ENCODE measurements at regions not wholly inside any gene's neighbourhood (a gene's known extent, or its start where the extent isn't known, plus 50 kb on each side); places are given as distances from the start of the nearest gene placed in this dataset.

DNA sequence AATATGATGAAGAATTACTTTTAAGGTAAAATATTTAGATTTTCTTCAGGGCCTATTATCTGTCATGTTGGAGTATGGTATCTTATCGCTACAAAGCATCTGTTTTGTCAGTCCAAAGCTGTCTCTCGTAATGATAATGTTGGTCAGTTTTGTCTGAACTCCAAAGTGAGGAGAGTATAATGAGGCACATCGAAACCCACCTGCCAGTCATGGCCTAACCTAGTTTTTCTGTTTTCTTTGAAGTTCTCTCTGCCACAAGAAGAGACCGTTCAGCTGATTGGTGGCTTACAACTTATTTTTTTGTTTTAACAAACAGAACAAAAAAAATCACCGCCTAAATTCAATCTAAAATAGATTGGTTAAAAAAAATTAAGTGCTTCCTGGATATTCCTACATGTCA lies 1387.9 kb downstream of the RPIA start:
- TF ChIP-seq RARB (CRISPR knock-in tag; IDR thresholded peaks at IDR 0.05) (no peak), ZFP30 (CRISPR knock-in tag; IDR thresholded peaks at IDR 0.05) (no peak), ZNF8 (CRISPR knock-in tag; IDR thresholded peaks at IDR 0.05) (no peak), CSDC2 (CRISPR knock-in tag; IDR thresholded peaks at IDR 0.05) (no peak), TCF4 (CRISPR knock-in tag; IDR thresholded peaks at IDR 0.05; ENCODE audit: borderline replicate concordance) (no peak), OSR1 (CRISPR knock-in tag; IDR thresholded peaks at IDR 0.05) (no peak), ZC3H10 (CRISPR knock-in tag; IDR thresholded peaks at IDR 0.05) (no peak), ISL1 (CRISPR knock-in tag; IDR thresholded peaks at IDR 0.05) (no peak)
- TF ChIP-seq, protein P1, sequence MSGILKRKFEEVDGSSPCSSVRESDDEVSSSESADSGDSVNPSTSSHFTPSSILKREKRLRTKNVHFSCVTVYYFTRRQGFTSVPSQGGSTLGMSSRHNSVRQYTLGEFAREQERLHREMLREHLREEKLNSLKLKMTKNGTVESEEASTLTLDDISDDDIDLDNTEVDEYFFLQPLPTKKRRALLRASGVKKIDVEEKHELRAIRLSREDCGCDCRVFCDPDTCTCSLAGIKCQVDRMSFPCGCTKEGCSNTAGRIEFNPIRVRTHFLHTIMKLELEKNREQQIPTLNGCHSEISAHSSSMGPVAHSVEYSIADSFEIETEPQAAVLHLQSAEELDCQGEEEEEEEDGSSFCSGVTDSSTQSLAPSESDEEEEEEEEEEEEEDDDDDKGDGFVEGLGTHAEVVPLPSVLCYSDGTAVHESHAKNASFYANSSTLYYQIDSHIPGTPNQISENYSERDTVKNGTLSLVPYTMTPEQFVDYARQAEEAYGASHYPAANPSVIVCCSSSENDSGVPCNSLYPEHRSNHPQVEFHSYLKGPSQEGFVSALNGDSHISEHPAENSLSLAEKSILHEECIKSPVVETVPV (CRISPR knock-in tag; IDR thresholded peaks at IDR 0.05), result no peak
- TF ChIP-seq, protein P2, sequence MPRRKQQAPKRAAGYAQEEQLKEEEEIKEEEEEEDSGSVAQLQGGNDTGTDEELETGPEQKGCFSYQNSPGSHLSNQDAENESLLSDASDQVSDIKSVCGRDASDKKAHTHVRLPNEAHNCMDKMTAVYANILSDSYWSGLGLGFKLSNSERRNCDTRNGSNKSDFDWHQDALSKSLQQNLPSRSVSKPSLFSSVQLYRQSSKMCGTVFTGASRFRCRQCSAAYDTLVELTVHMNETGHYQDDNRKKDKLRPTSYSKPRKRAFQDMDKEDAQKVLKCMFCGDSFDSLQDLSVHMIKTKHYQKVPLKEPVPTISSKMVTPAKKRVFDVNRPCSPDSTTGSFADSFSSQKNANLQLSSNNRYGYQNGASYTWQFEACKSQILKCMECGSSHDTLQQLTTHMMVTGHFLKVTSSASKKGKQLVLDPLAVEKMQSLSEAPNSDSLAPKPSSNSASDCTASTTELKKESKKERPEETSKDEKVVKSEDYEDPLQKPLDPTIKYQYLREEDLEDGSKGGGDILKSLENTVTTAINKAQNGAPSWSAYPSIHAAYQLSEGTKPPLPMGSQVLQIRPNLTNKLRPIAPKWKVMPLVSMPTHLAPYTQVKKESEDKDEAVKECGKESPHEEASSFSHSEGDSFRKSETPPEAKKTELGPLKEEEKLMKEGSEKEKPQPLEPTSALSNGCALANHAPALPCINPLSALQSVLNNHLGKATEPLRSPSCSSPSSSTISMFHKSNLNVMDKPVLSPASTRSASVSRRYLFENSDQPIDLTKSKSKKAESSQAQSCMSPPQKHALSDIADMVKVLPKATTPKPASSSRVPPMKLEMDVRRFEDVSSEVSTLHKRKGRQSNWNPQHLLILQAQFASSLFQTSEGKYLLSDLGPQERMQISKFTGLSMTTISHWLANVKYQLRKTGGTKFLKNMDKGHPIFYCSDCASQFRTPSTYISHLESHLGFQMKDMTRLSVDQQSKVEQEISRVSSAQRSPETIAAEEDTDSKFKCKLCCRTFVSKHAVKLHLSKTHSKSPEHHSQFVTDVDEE (CRISPR knock-in tag; IDR thresholded peaks at IDR 0.05), result no peak
- TF ChIP-seq, protein P3, sequence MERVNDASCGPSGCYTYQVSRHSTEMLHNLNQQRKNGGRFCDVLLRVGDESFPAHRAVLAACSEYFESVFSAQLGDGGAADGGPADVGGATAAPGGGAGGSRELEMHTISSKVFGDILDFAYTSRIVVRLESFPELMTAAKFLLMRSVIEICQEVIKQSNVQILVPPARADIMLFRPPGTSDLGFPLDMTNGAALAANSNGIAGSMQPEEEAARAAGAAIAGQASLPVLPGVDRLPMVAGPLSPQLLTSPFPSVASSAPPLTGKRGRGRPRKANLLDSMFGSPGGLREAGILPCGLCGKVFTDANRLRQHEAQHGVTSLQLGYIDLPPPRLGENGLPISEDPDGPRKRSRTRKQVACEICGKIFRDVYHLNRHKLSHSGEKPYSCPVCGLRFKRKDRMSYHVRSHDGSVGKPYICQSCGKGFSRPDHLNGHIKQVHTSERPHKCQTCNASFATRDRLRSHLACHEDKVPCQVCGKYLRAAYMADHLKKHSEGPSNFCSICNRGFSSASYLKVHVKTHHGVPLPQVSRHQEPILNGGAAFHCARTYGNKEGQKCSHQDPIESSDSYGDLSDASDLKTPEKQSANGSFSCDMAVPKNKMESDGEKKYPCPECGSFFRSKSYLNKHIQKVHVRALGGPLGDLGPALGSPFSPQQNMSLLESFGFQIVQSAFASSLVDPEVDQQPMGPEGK (CRISPR knock-in tag; IDR thresholded peaks at IDR 0.05; ENCODE audit: borderline replicate concordance), result no peak
